Mucosa of gallbladder (tissue), 1 donor: ENCODE measurements at regions not wholly inside any gene's neighbourhood (a gene's known extent, or its start where the extent isn't known, plus 50 kb on each side); places are given as distances from the start of the nearest gene placed in this dataset.

Experiments
- DNase-seq: peaks from one replicate; pipeline ENCODE4 v3.0.0-alpha.2; 2020; ENCODE audit warnings: low spot score
- donor health status: DM: no; HTN: no; CAD: no.

DNA sequence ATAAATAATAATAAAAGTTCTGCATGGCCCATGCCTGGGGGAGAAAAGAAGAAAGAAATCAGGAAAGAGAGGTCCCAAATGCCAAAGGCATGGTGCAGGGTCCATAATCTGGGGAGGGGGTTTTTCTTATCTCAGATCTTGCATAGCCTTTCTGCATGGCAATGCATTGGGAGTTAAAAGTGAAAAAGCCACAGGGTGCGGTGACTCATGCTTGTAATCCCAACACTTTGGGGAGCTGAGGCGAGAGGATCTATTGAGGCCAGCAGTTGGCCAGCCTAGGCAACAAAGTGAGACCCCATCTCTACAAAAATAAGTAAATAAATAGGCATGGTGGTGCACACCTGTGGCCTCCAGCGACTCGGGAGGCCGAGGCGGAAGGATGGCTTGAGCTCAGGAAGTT is 76.8 kb upstream of the GATA2 start:
- DNase-seq: no peak

DNA sequence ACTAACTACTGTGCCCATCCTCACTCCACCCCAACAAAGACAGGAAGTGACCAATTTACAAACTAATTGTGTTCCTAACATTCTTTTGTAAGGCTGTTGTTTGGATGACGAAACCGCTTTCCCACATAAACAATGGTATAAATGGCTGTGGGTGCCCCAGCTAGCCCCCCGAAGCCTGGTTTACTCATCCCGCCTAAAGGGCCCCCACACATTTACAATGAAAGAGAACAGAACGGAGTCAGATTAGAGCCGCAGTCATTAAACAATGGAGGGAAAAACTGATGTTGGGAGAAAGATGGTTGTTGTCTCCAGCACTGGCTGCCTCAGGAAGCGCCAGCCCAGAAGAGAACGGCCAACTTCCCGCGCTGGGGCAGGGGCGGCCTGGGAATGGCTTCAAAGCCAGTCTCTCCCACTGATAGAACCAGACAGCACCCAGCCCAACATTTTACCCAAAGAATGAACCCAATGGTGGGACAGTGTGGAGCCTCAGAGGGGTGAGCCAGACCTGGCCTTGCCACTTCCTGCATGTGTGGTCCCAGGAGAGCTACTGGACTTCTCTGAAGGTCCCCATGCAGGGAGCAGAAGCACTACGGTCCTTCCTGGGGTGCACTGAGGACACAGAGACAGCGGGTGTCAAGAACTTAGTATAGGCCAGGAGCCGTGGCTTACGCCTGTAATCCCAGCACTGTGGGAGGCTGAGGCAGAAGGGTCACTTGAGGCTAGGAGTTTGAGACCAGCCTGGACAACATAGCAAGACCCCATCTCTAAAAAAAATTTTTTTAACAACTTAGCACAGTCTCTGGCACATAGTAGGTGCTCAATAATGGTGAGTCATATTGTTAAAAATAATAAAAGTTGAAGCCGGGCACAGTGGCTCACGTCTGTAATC is 75.8 kb upstream of the GATA2 start:
- DNase-seq: no peak

DNA sequence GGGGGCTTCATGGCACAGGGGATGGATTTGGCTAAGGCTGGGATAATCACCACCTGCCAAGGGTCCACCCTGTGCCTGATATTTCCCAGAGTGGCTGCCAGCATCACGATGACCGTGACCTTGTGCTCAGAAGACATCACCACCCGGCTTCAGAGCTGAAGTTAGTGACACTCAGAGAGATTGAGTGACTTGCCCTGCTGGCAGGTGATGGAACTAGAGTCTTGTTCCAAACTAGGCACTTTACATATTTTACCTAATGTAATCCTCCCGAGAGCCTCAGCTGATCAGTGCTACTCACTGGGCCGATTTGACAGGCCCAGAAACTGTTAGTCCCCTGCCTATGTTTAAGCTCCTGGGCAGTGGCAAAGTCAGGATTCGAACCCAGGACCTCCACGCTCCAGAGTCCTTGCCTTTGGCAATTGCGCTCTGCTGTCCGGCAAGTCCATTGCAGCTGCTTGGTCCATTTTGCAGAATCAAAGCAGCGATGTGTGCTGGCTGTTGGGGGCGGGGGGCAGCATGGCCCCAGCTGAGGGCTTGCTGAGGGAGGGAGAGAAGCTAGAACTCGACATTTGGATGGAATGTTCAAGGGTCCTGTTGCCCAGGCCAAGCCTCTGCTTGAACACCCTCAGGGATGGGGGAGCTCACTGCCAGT is 74.8 kb upstream of the GATA2 start:
- no peak for DNase-seq

DNA sequence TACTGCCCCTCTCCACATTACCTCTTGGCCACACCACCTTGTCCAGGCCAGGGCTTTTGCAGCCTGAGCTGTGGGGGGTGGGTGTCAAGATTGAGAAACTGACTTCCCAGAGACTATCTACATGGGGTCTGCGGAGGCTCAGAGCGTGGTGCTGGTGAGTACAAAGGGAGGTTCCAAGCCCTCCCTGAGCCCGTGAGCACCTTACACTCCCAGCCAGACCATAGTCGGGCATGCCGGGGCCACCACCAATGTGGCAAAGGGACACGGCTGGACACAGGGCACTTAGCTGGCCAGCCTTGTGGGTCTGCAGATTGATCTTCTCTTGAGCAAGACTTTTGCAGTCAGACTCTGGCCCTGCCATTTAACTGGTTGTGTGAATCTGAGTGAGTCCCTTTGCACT is 74.1 kb upstream of the GATA2 start:
- DNase-seq: no peak

GRCh38 chr3:128563439-128563838 is 70.4 kb upstream of the GATA2 start:
- no peak for DNase-seq

DNA sequence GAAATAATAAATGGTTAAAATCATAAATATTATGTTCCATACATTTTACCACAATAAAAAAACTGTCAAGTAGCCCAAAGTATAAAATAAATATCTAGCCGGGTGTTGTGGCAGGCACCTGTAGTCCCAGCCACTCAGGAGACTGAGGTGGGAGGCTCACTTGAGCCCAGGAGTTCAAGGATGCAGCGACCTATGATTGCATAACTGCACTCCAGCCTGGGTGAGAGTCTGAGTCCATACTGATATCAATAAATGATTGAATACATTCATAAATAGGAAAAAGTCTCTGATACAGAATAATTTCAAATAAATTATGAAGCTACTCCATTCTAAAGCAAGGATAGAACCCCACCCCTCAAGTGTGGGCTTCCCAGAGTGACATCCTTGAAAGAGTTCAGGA is 68.5 kb upstream of the GATA2 start:
- no peak for DNase-seq

DNA sequence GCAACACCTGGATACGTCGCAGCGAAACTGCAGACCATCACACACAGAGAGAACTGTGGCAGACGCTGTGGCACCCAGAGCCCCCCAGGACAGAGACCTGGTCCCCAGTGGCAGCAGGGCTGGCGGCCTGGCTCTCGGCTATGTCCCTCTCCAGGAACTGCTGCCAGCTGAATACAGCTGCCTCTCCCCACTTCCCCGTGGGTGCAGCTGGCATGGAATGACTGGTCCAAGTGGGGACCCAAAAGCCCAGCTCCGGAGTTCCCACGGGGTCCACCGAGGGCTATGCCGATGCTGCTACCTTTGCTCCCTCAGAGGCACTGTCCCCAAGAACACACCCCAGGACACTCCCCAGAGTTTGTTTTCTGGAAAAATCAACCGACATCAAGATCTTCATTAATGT is 67.8 kb upstream of the GATA2 start:
- DNase-seq: no peak

GRCh38 chr3:128559486-128560225 is 66.7 kb upstream of the GATA2 start:
- no peak for DNase-seq

- DNase-seq: no peak
These were observed 64.7 kb upstream of the GATA2 start for GRCh38 chr3:128557531-128558280.

GRCh38 chr3:128556907-128557306 is 63.9 kb upstream of the GATA2 start:
- no peak for DNase-seq

GRCh38 chr3:128556384-128556783 is 63.4 kb upstream of the GATA2 start:
- no peak for DNase-seq

GRCh38 chr3:128555841-128556240 is 62.8 kb upstream of the GATA2 start:
- no peak for DNase-seq

DNA sequence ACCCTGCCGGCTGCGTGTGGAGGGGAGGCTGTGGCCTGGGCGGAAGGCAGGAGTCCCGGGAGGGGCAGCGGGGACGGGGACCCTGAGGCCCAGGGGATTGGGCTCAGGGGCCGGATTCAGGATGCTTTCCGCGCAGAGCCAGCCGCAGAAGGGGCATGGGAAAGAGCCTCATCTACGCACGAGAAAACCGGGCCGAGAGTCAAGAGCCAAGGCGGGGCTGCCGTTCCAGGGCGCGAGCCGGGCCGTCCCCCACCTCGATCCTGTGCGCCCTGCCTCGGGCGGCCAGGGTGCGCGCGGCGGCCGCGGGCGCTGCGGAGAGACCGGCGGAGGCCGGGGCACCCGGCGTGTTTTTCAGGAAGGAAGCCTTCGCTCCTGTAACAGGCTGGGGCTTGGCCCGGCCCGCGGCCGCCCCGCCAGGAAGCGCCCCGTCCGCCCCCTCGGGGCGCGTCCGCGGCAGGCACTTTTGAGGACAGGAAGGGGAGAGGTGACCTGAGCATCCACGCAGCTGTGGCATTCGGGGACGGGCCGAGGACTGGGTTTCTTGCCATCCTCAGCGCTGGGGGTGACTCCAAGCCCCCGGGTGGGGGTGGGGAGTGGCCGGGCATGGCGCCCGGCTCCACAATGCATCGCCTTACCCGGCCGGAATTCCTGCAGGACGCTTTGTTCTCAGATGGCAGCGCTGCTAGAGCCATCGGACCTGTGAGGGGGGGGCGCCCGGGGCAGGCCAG is 62.3 kb upstream of the GATA2 start:
- peak; percentile 33 for DNase-seq

GRCh38 chr3:128554465-128555097 is 61.6 kb upstream of the GATA2 start:
- no peak for DNase-seq

- no peak for DNase-seq
These were observed 61.1 kb upstream of the GATA2 start for GRCh38 chr3:128554100-128554464.

GRCh38 chr3:128553560-128553959 is 60.6 kb upstream of the GATA2 start:
- DNase-seq: no peak

DNA sequence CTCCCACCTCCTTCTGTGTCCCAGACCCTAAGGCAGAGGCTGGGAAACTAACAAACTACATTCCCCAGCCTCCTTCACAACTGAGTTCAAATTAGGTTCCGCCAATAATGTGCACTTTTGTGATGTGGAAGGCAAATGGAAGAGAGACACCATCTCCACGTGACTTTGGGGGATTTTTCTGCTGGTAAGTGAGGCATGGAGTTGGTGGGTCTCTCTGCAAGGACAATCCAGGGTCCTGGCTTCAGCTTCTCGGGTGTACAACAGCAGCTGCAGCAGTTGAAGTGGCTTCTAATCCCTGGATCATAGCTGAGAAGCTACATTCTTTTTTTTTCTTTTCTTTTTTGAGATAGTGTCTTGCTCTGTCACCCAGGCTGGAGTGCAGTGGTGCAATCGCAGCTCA is 58.9 kb upstream of the GATA2 start:
- no peak for DNase-seq

- DNase-seq: no peak
These were observed 58.5 kb upstream of the GATA2 start for GRCh38 chr3:128551451-128551850.

- DNase-seq: no peak
These were observed 57.6 kb upstream of the GATA2 start for GRCh38 chr3:128550471-128551126.

DNA sequence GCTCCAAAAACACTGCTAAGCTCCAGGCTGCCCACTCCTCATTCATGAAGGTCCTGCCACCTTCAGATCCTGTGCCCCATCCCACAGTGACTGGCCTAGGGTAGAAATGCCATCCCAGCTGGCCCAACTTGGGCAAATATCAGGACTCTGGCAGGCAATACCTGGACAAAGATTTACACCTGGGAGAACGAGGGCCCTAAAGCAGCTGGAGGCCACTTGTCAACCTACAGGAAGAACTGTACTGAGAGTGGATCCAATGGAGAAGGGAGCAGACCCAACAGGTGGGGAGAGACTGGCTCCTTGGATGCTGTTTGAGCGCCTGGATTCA is 57.1 kb upstream of the GATA2 start:
- DNase-seq: no peak
